Activated CD8-positive, alpha-beta T cell treated with anti-CD3 and anti-CD28 coated beads for 36 hours (primary cell): ENCODE measurements at regions not wholly inside any gene's neighbourhood (a gene's known extent, or its start where the extent isn't known, plus 50 kb on each side); places are given as distances from the start of the nearest gene placed in this dataset.
A peak's percentile ranks its signal among the peaks of the same experiment; 100 is the strongest.
"Not testable (repeated sequence)": the region's sequence is repeated elsewhere in the genome, so short reads cannot be mapped to it uniquely, and the experiment has no call there.

Experiments used
- ATAC-seq: fragments of 200-7000 bp; cut with Tn5 transposase; one replicate; pipeline ENCODE4 v1.10.0; 2021; ENCODE audit warnings: mild to moderate bottlenecking, moderate library complexity
- CTCF ChIA-PET: fragments of 350-600 bp; sonication (Branson Sonifier 250); formaldehyde crosslinking; loops from one replicate; lab custom pipeline; 2021; ENCODE audit warnings: antibody characterized with exemption; lab: Charles Lee
- POLR2A ChIA-PET: fragments of 350-600 bp; sonication (Branson Sonifier 250); formaldehyde crosslinking; loops from one replicate; lab custom pipeline; 2021; ENCODE audit warnings: antibody characterized with exemption; lab: Charles Lee
- DNase-seq: peaks from one replicate; pipeline ENCODE4 v3.0.0-alpha.2; 2020
- H3K27ac Mint-ChIP-seq: one replicate; pipeline ENCODE4 v1.8.0; 2021; ENCODE audit warnings: mild to moderate bottlenecking, mixed read lengths
- H3K27me3 Mint-ChIP-seq: one replicate; pipeline ENCODE4 v1.8.0; 2021; ENCODE audit warnings: mixed read lengths
- H3K36me3 Mint-ChIP-seq: one replicate; pipeline ENCODE4 v1.8.0; 2021; ENCODE audit warnings: low read depth, mixed read lengths
- H3K4me1 Mint-ChIP-seq: one replicate; pipeline ENCODE4 v1.8.0; 2021; ENCODE audit warnings: low read depth, mixed read lengths
- H3K4me3 Mint-ChIP-seq: one replicate; pipeline ENCODE4 v1.8.0; 2021; ENCODE audit warnings: mild to moderate bottlenecking, moderate library complexity, mixed read lengths
- H3K9me3 Mint-ChIP-seq: one replicate; pipeline ENCODE4 v1.8.0; 2021; ENCODE audit warnings: mixed read lengths
- CTCF ChIP-seq: fragments of 200-600 bp; IDR thresholded peaks from one replicate; pipeline ENCODE4 v1.8.0; 2022; ENCODE audit warnings: antibody characterized with exemption, mild to moderate bottlenecking
- intact Hi-C: fragments of 100-400 bp; cut with micrococcal nuclease; formaldehyde crosslinking; loops from one replicate; pipeline ENCODE4 v1.10.0; 2022

GRCh38 chr12:92235703-92236472 is 90.2 kb upstream of the BTG1 start:
- Mint-ChIP-seq H3K27ac (no peak overlapping the region), H3K9me3 (no peaks in the 10 kb centered on the region), H3K4me3 (no peak overlapping the region), H3K4me1 (peaks cover 21% of the 10 kb centered on the region), H3K27me3 (no peaks in the 10 kb centered on the region), H3K36me3 (peaks cover 11% of the 10 kb centered on the region)
- intact Hi-C loops, result no loop called here
- ChIA-PET CTCF (interaction anchor here (1.8 kb wide), 1 partner anchor 18 kb away, joined by 3 read pairs; no protein-coding TSS in a partner anchor), POLR2A (no interaction called here)
- TF ChIP-seq CTCF, result no peak
- DNase-seq (no peak), ATAC-seq (no peak)

GRCh38 chr12:92234533-92234932 is 88.9 kb upstream of the BTG1 start:
- Mint-ChIP-seq H3K27me3 (no peaks in the 10 kb centered on the region), H3K36me3 (peaks cover 11% of the 10 kb centered on the region), H3K27ac (peak overlapping the region; percentile 93), H3K9me3 (no peaks in the 10 kb centered on the region), H3K4me3 (no peak overlapping the region), H3K4me1 (peaks cover 21% of the 10 kb centered on the region)
- peak; percentile 45 for ATAC-seq
- TF ChIP-seq CTCF, result no peak
- intact Hi-C loops, result no loop called here
- DNase-seq, result peak; percentile 42
- POLR2A ChIA-PET, result no interaction called here
- CTCF ChIA-PET, result interaction anchor here (0.7 to 2.5 kb wide), 3 partner anchors 8 to 16 kb away, joined by 3 to 11 read pairs (median 3); no protein-coding TSS in a partner anchor

- no peaks in the 10 kb centered on the region for H3K27me3 Mint-ChIP-seq
- intact Hi-C loops, result no loop called here
- ChIA-PET CTCF (interaction anchor here (0.7 to 2.5 kb wide), 3 partner anchors 9 to 1002 kb away, joined by 3 to 11 read pairs (median 3); no protein-coding TSS in a partner anchor), POLR2A (no interaction called here)
- DNase-seq (no peak), ATAC-seq (no peak)
- H3K27ac Mint-ChIP-seq, result peak overlapping the region; percentile 55
- H3K4me1 Mint-ChIP-seq, result peaks cover 26% of the 10 kb centered on the region
- H3K36me3 Mint-ChIP-seq, result peaks cover 10% of the 10 kb centered on the region
- no peak overlapping the region for H3K4me3 Mint-ChIP-seq
- no peak for TF ChIP-seq CTCF
- no peaks in the 10 kb centered on the region for H3K9me3 Mint-ChIP-seq
These were observed 87.8 kb upstream of the BTG1 start for GRCh38 chr12:92233346-92234015.

GRCh38 chr12:92232371-92232932 is 86.8 kb upstream of the BTG1 start:
- intact Hi-C loops, DNase-seq, POLR2A ChIA-PET, H3K36me3 Mint-ChIP-seq, H3K27me3 Mint-ChIP-seq, H3K9me3 Mint-ChIP-seq, H3K27ac Mint-ChIP-seq, ATAC-seq, H3K4me3 Mint-ChIP-seq: not testable (repeated sequence)
- peaks cover 27% of the 10 kb centered on the region for H3K4me1 Mint-ChIP-seq
- CTCF ChIA-PET, result interaction anchor here (0.9 to 2.5 kb wide), 3 partner anchors 10 to 25 kb away, joined by 3 to 11 read pairs (median 4); no protein-coding TSS in a partner anchor

GRCh38 chr12:92231945-92232344 is 86.3 kb upstream of the BTG1 start:
- H3K27ac Mint-ChIP-seq, POLR2A ChIA-PET, H3K4me3 Mint-ChIP-seq, H3K9me3 Mint-ChIP-seq, H3K36me3 Mint-ChIP-seq, H3K27me3 Mint-ChIP-seq, intact Hi-C loops, ATAC-seq, DNase-seq: not testable (repeated sequence)
- CTCF ChIA-PET, result interaction anchor here (2.1 to 2.5 kb wide), 2 partner anchors 11 kb away, joined by 4 to 11 read pairs; no protein-coding TSS in a partner anchor
- peaks cover 27% of the 10 kb centered on the region for H3K4me1 Mint-ChIP-seq

GRCh38 chr12:92231532-92231931 is 85.9 kb upstream of the BTG1 start:
- intact Hi-C loops, result not testable (repeated sequence)
- peaks cover 27% of the 10 kb centered on the region for H3K4me1 Mint-ChIP-seq

More at GRCh38 chr12:92231532-92231931, 85.9 kb upstream of the BTG1 start:
- H3K9me3 Mint-ChIP-seq, H3K36me3 Mint-ChIP-seq, POLR2A ChIA-PET, H3K27me3 Mint-ChIP-seq, ATAC-seq, H3K4me3 Mint-ChIP-seq, DNase-seq, H3K27ac Mint-ChIP-seq: not testable (repeated sequence)
- CTCF ChIA-PET, result interaction anchor here (2.1 kb wide), 1 partner anchor 10 kb away, joined by 4 read pairs; no protein-coding TSS in a partner anchor
